ENCODE measurements at regions not wholly inside any gene's neighbourhood (a gene's known extent, or its start where the extent isn't known, plus 50 kb on each side); places are given as distances from the start of the nearest gene placed in this dataset.

- WGBS, 2 donors (ENCODE audit: low coverage in 1 of 2) = 70 to 81% methylated on average over 5 to 8 of the region's 8 CpGs
- ATAC-seq = no peak
- TF ChIP-seq POLR2AphosphoS5 (IDR thresholded peaks at IDR 0.05) = no peak
- TF ChIP-seq EP300 (IDR thresholded peaks at IDR 0.05) = no peak
- TF ChIP-seq, protein P1, sequence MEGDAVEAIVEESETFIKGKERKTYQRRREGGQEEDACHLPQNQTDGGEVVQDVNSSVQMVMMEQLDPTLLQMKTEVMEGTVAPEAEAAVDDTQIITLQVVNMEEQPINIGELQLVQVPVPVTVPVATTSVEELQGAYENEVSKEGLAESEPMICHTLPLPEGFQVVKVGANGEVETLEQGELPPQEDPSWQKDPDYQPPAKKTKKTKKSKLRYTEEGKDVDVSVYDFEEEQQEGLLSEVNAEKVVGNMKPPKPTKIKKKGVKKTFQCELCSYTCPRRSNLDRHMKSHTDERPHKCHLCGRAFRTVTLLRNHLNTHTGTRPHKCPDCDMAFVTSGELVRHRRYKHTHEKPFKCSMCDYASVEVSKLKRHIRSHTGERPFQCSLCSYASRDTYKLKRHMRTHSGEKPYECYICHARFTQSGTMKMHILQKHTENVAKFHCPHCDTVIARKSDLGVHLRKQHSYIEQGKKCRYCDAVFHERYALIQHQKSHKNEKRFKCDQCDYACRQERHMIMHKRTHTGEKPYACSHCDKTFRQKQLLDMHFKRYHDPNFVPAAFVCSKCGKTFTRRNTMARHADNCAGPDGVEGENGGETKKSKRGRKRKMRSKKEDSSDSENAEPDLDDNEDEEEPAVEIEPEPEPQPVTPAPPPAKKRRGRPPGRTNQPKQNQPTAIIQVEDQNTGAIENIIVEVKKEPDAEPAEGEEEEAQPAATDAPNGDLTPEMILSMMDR (IDR thresholded peaks at IDR 0.05) = no peak
- no peak for TF ChIP-seq POLR2A (IDR thresholded peaks at IDR 0.05)
These were observed 168.8 kb upstream of the ZFP42 start for GRCh38 chr4:187826725-187827124.

DNA sequence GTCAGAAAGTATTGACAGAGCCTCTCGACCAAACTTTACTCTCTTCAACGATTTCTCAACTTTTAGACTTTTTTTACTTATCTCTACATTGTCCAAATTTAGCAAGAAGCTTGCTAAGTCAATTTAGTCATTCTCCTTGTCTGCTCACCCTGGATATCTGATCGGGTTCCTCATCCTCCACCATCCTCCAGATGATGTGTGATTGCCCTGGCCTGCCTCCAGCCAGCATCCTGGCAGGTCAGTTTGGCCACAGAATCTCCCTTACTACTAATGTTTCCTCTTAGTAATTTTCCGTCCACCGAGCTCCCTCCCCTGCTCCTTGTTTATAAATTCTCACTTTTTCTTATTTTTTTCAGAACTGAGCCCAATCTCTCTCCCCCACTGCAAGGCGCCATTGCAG lies 167.9 kb upstream of the ZFP42 start:
- ATAC-seq = no peak
- no peak overlapping the region for H3K27ac ChIP-seq
- no peaks in the 10 kb centered on the region for H3K27me3 ChIP-seq
- 57 to 72% methylated on average over 6 of the region's 6 CpGs for WGBS, 2 donors (ENCODE audit: low coverage in 1 of 2)
- no peaks in the 10 kb centered on the region for H3K4me1 ChIP-seq
- TF ChIP-seq POLR2A (IDR thresholded peaks at IDR 0.05) (no peak), EP300 (IDR thresholded peaks at IDR 0.05) (no peak), POLR2AphosphoS5 (IDR thresholded peaks at IDR 0.05) (no peak)
- TF ChIP-seq, protein P1 (IDR thresholded peaks at IDR 0.05) = no peak
- no peak overlapping the region for H3K4me3 ChIP-seq
- H3K36me3 ChIP-seq = no peaks in the 10 kb centered on the region
- peaks cover 0 to 8% (median 0%) of the 10 kb centered on the region in 3 donors for H3K9me3 ChIP-seq

More at GRCh38 chr4:187826725-187827124, 168.8 kb upstream of the ZFP42 start:
- H3K27me3 ChIP-seq = no peaks in the 10 kb centered on the region
- no peaks in the 10 kb centered on the region for H3K4me1 ChIP-seq
- H3K27ac ChIP-seq = no peak overlapping the region
- no peaks in the 10 kb centered on the region for H3K9me3 ChIP-seq
- H3K4me3 ChIP-seq = no peak overlapping the region
- no peaks in the 10 kb centered on the region for H3K36me3 ChIP-seq

DNA sequence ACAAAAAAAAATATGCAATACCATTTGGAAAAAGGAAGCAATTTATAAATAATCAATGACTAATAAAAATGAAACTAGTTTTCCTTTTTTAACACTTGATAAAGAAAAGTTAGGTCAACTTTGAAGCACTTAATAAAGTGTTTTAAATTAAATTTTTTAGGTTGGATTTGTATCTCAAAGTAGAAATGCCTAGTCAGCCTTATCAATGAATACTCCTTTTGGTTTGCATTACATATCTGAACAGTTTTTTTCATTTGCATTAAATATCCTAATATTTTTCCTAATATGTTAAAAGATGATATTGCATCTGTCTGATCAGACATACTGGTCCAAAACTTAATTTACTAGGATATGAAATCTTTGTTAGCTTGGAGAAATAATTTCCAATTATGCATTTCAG lies 155.8 kb upstream of the ZFP42 start:
- no peaks in the 10 kb centered on the region for H3K9me3 ChIP-seq
- TF ChIP-seq POLR2A (IDR thresholded peaks at IDR 0.05) (no peak), EP300 (IDR thresholded peaks at IDR 0.05) (no peak), POLR2AphosphoS5 (IDR thresholded peaks at IDR 0.05) (no peak)
- TF ChIP-seq, protein P1 (IDR thresholded peaks at IDR 0.05) = no peak
- H3K4me1 ChIP-seq = no peaks in the 10 kb centered on the region
- ATAC-seq = no peak
- H3K27me3 ChIP-seq = no peaks in the 10 kb centered on the region
- H3K4me3 ChIP-seq = no peak overlapping the region
- H3K27ac ChIP-seq = no peak overlapping the region
- H3K36me3 ChIP-seq = no peaks in the 10 kb centered on the region

- TF ChIP-seq, protein P1 (IDR thresholded peaks at IDR 0.05) = no peak
- TF ChIP-seq POLR2A (IDR thresholded peaks at IDR 0.05) = no peak
- no peak for TF ChIP-seq EP300 (IDR thresholded peaks at IDR 0.05)
- no peak for TF ChIP-seq POLR2AphosphoS5 (IDR thresholded peaks at IDR 0.05)
- no peaks in the 10 kb centered on the region for H3K27me3 ChIP-seq
- H3K27ac ChIP-seq = no peak overlapping the region
- WGBS, 2 donors (ENCODE audit: low coverage in 1 of 2) = 65 to 80% methylated on average over 2 of the region's 2 CpGs
- no peak overlapping the region for H3K4me3 ChIP-seq
- H3K4me1 ChIP-seq = no peaks in the 10 kb centered on the region
- peaks cover 0 to 4% (median 0%) of the 10 kb centered on the region in 3 donors for H3K9me3 ChIP-seq
- no peak for ATAC-seq
- H3K36me3 ChIP-seq = no peaks in the 10 kb centered on the region
These were observed 154.8 kb upstream of the ZFP42 start for GRCh38 chr4:187840814-187841213.

DNA sequence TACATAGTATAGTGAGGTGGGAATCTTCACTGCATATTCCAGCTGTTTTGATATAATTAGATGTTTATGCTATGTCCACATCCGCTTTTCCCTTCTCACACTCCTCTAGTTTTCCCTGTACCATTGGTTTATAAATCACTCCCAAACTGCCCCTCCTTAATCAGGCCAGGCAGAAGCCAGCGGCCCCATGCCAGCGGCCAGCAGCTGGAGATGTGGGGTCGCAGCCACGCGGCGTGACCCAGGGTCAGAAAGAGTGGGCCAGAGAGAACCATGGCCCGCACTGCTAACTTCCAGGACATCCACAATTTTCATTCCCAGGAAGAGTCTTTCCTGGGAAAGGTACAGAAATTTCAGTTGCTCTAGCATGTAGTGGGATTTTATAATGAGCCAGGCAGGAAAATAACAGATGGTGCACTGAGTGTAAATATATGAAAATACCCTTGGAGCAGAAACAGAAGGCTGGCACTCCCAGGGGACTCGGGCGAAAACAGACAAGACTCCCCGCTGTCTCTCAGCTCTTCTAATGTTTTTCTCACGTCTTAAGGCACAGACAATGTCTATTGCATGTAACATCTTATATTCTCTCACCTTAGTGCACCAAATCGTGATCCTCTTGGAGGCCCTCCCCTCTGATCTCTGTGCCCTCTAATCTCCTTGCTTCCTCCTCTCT lies 145.9 kb upstream of the ZFP42 start:
- 70 to 82% methylated on average over 5 to 7 of the region's 13 CpGs for WGBS, 2 donors (ENCODE audit: low coverage in 1 of 2)
- ATAC-seq = no peak
- TF ChIP-seq EP300 (IDR thresholded peaks at IDR 0.05) (no peak), POLR2AphosphoS5 (IDR thresholded peaks at IDR 0.05) (no peak), POLR2A (IDR thresholded peaks at IDR 0.05) (no peak)
- TF ChIP-seq, protein P1 (IDR thresholded peaks at IDR 0.05) = no peak

More for the DNA sequence above, 145.9 kb upstream of the ZFP42 start:
- H3K36me3 ChIP-seq = no peaks in the 10 kb centered on the region
- no peak overlapping the region for H3K4me3 ChIP-seq
- no peaks in the 10 kb centered on the region for H3K27me3 ChIP-seq
- H3K27ac ChIP-seq = no peak overlapping the region
- peaks cover 0 to 4% (median 0%) of the 10 kb centered on the region in 3 donors for H3K9me3 ChIP-seq
- no peaks in the 10 kb centered on the region for H3K4me1 ChIP-seq

Data from gastroesophageal sphincter (tissue), 4 donors.